H1 (cell line): ENCODE measurements at regions not wholly inside any gene's neighbourhood (a gene's known extent, or its start where the extent isn't known, plus 50 kb on each side); places are given as distances from the start of the nearest gene placed in this dataset.

Source experiments
- CTCF ChIA-PET: fragments of 300-600 bp; sonication (Branson Sonifier 250); formaldehyde crosslinking; loops from one replicate; lab custom pipeline; 2021; ENCODE audit not compliant: partially characterized antibody; lab: Charles Lee
- POLR2A ChIA-PET: fragments of 300-600 bp; sonication (Branson Sonifier 250); formaldehyde crosslinking; loops from one replicate; lab custom pipeline; 2021; ENCODE audit warnings: inconsistent platforms; ENCODE audit not compliant: partially characterized antibody; lab: Charles Lee
- DNase-seq, 2 experiments: peaks; one replicate each; pipeline versions ENCODE4 v3.0.0 to v3.0.0-alpha.2; 2010 to 2022; ENCODE audit warnings: low spot score in 2 of 2, low read depth in 1 of 2, mixed read lengths in 1 of 2
- FAIRE-seq: peaks from 2 replicates; lab custom pipeline; 2011; peaks lifted over from hg19 to GRCh38; lab: Jason Lieb, UNC
- H2AFZ ChIP-seq: 2 replicates; pipeline ENCODE4 v1.8.1; 2012; ENCODE audit warnings: low read length, inconsistent platforms
- H2AK5ac ChIP-seq: 2 replicates; pipeline ENCODE4 v1.6.1; 2013; ENCODE audit warnings: low read depth, low read length
- H2BK120ac ChIP-seq: replicated peaks from 2 replicates; pipeline ENCODE3; 2013; ENCODE audit warnings: low read depth, low read length, inconsistent platforms
- H2BK12ac ChIP-seq: 2 replicates; pipeline ENCODE4 v1.6.1; 2013; ENCODE audit warnings: low read depth, low read length
- H2BK15ac ChIP-seq: 2 replicates; pipeline ENCODE4 v1.6.1; 2013; ENCODE audit warnings: low read length
- H2BK20ac ChIP-seq: 2 replicates; pipeline ENCODE4 v1.6.1; 2013; ENCODE audit warnings: low read length
- H2BK5ac ChIP-seq: 2 replicates; pipeline ENCODE4 v1.6.1; 2013; ENCODE audit warnings: low read depth, low read length
- H3K14ac ChIP-seq: 2 replicates; pipeline ENCODE4 v1.6.1; 2013; ENCODE audit warnings: inconsistent platforms; ENCODE audit not compliant: insufficient read length
- H3K18ac ChIP-seq: 2 replicates; pipeline ENCODE4 v1.6.1; 2013; ENCODE audit warnings: low read length; ENCODE audit errors: extremely low read depth
- H3K23ac ChIP-seq: 2 replicates; pipeline ENCODE4 v1.6.1; 2013; ENCODE audit warnings: inconsistent platforms; ENCODE audit not compliant: insufficient read length
- H3K23me2 ChIP-seq: 2 replicates; pipeline ENCODE4 v1.6.1; 2013; ENCODE audit warnings: low read depth, low read length
- H3K27ac ChIP-seq: 2 replicates; pipeline ENCODE4 v1.6.1; 2011; ENCODE audit warnings: low read depth, low read length, inconsistent platforms
- H3K27me3 ChIP-seq, 4 experiments: replicated peaks in 1 of 4; 1 replicate in 1 of 4; 2 replicates in 3 of 4; pipeline versions ENCODE4 v1.6.1 to v1.8.1; 2011 to 2013; ENCODE audit warnings: low read length in 3 of 4, mild to moderate bottlenecking in 3 of 4, inconsistent platforms in 2 of 4, mixed read lengths in 2 of 4, moderate library complexity in 1 of 4; ENCODE audit not compliant: control insufficient read depth in 3 of 4, insufficient read depth in 3 of 4; ENCODE audit errors: extremely low read depth in 1 of 4
- H3K36me3 ChIP-seq, 4 experiments: 2 replicates each; pipeline versions ENCODE4 v1.6.1 to v1.8.1; 2011 to 2013; ENCODE audit warnings: mild to moderate bottlenecking in 4 of 4, low read length in 3 of 4, moderate library complexity in 2 of 4, control low read depth in 1 of 4, inconsistent platforms in 1 of 4; ENCODE audit not compliant: insufficient read depth in 4 of 4, control insufficient read depth in 2 of 4
- H3K4ac ChIP-seq: replicated peaks from 2 replicates; pipeline ENCODE3; 2013; ENCODE audit warnings: low read length, low read depth, mixed read lengths, inconsistent platforms; ENCODE audit not compliant: insufficient read length
- H3K4me1 ChIP-seq, 4 experiments: replicated peaks in 1 of 4; 1 replicate in 1 of 4; 2 replicates in 3 of 4; pipeline versions ENCODE4 v1.6.1 to v1.8.1; 2011 to 2013; ENCODE audit warnings: low read length in 3 of 4, inconsistent platforms in 2 of 4, mixed read lengths in 1 of 4; ENCODE audit not compliant: insufficient read depth in 4 of 4, control insufficient read depth in 3 of 4
- H3K4me2 ChIP-seq, 2 experiments: 2 replicates each; pipeline versions ENCODE4 v1.6.1 to v1.8.1; 2011 to 2013; ENCODE audit warnings: low read depth in 2 of 2, low read length in 2 of 2, control low read depth in 1 of 2, inconsistent platforms in 1 of 2, mild to moderate bottlenecking in 1 of 2; ENCODE audit not compliant: insufficient read depth in 1 of 2
- H3K4me3 ChIP-seq, 4 experiments: fragments of 200-600, 300-600 bp in 1 of 4; sonication (generic), shearing (Covaris generic), sonication (Bioruptor Twin) in 1 of 4; 2 replicates each; pipeline versions ENCODE4 v1.5.1 to v1.8.1; 2011 to 2016; ENCODE audit warnings: low read length in 4 of 4, low read depth in 3 of 4, control low read depth in 2 of 4, inconsistent platforms in 2 of 4, mild to moderate bottlenecking in 2 of 4, mixed read lengths in 1 of 4, moderate library complexity in 1 of 4; ENCODE audit not compliant: insufficient read depth in 2 of 4; ENCODE audit errors: extremely low read depth in 1 of 4
- H3K56ac ChIP-seq: replicated peaks from 2 replicates; pipeline ENCODE3; 2013; ENCODE audit warnings: low read depth, mild to moderate bottlenecking, mixed read lengths, low read length, inconsistent platforms; ENCODE audit not compliant: insufficient read length
- H3K79me1 ChIP-seq: 2 replicates; pipeline ENCODE4 v1.6.1; 2013; ENCODE audit warnings: low read depth, low read length, control low read depth
- H3K79me2 ChIP-seq, 2 experiments: 2 replicates each; pipeline versions ENCODE4 v1.6.1 to v1.8.1; 2012 to 2013; ENCODE audit warnings: low read length in 2 of 2, mild to moderate bottlenecking in 2 of 2, inconsistent platforms in 1 of 2; ENCODE audit not compliant: insufficient read depth in 2 of 2, control insufficient read depth in 1 of 2
- H3K9ac ChIP-seq, 4 experiments: replicated peaks in 1 of 4; 1 replicate in 1 of 4; 2 replicates in 3 of 4; pipeline versions ENCODE4 v1.6.1 to v1.8.1; 2011 to 2013; ENCODE audit warnings: low read depth in 3 of 4, low read length in 3 of 4, control low read depth in 2 of 4, mild to moderate bottlenecking in 2 of 4, moderate library complexity in 2 of 4, inconsistent platforms in 1 of 4; ENCODE audit errors: extremely low read depth in 1 of 4
- H3K9me3 ChIP-seq, 2 experiments: 2 replicates each; pipeline versions ENCODE4 v1.6.1 to v1.8.1; 2012 to 2013; ENCODE audit warnings: mild to moderate bottlenecking in 2 of 2, moderate library complexity in 2 of 2, control low read depth in 1 of 2, inconsistent platforms in 1 of 2, low read depth in 1 of 2, low read length in 1 of 2, mixed read lengths in 1 of 2; ENCODE audit not compliant: insufficient read depth in 2 of 2
- H4K20me1 ChIP-seq, 2 experiments: replicated peaks in 1 of 2; 2 replicates each; pipeline versions ENCODE3 to v1.8.1; 2011 to 2013; ENCODE audit warnings: inconsistent platforms in 2 of 2, low read length in 2 of 2, mild to moderate bottlenecking in 1 of 2; ENCODE audit not compliant: insufficient read depth in 2 of 2, control insufficient read depth in 1 of 2
- H4K5ac ChIP-seq: 2 replicates; pipeline ENCODE4 v1.6.1; 2013; ENCODE audit warnings: low read length, low read depth, mixed read lengths, inconsistent platforms; ENCODE audit not compliant: insufficient read length
- H4K8ac ChIP-seq: 2 replicates; pipeline ENCODE4 v1.8.0; 2013; ENCODE audit warnings: mild to moderate bottlenecking, moderate library complexity, low read length, inconsistent platforms; ENCODE audit not compliant: insufficient read depth; ENCODE audit errors: extremely low read depth
- H4K91ac ChIP-seq: replicated peaks from 2 replicates; pipeline ENCODE3; 2013; ENCODE audit warnings: low read length, mixed read lengths, inconsistent platforms; ENCODE audit not compliant: insufficient read length
- FOSL1 ChIP-seq: IDR thresholded peaks from 2 replicates; pipeline ENCODE4 v1.6.1; 2011; ENCODE audit warnings: mild to moderate bottlenecking, low read depth, low read length, moderate library complexity; ENCODE audit not compliant: insufficient read depth
- NRF1 ChIP-seq: IDR thresholded peaks from 2 replicates; pipeline ENCODE4 v1.6.1; 2011; ENCODE audit warnings: mild to moderate bottlenecking, low read depth, low read length, improper control_type of control experiment
- RAD21 ChIP-seq, 2 experiments: IDR thresholded peaks in 1 of 2; conservative IDR thresholded peaks in 1 of 2; 2 replicates each; pipeline ENCODE4 v1.6.1; 2011; ENCODE audit warnings: low read depth in 2 of 2, low read length in 2 of 2, improper control_type of control experiment in 1 of 2, inconsistent platforms in 1 of 2, mild to moderate bottlenecking in 1 of 2, moderate library complexity in 1 of 2
- TAF7 ChIP-seq: optimal IDR thresholded peaks from 2 replicates; pipeline ENCODE3; 2011; ENCODE audit warnings: low read depth, mild to moderate bottlenecking, inconsistent platforms, low read length, moderate library complexity, borderline replicate concordance
- WGBS, 2 experiments: shearing (Covaris generic) in 1 of 2; methylation state at CpG; one replicate each; pipeline versions ENCODE4 v1.1.6 to v1.1.7; 2013 to 2015; ENCODE audit warnings: low lambda C conversion rate in 2 of 2, mixed read lengths in 2 of 2, inconsistent platforms in 1 of 2, low coverage in 1 of 2, missing lambda C conversion rate in 1 of 2; ENCODE audit not compliant: insufficient replicate concordance in 2 of 2, insufficient coverage in 1 of 2, insufficient read length in 1 of 2; ENCODE audit errors: extremely low coverage in 1 of 2, missing lambda C conversion rate in 1 of 2; 5-methylcytosine and 5-hydroxymethylcytosine counted together
- TF ChIP-seq, protein P1 (sequence below): IDR thresholded peaks from 2 replicates; pipeline ENCODE4 v1.6.1; 2011; ENCODE audit warnings: low read depth, mild to moderate bottlenecking, low read length; ENCODE audit not compliant: insufficient read depth

DNA sequence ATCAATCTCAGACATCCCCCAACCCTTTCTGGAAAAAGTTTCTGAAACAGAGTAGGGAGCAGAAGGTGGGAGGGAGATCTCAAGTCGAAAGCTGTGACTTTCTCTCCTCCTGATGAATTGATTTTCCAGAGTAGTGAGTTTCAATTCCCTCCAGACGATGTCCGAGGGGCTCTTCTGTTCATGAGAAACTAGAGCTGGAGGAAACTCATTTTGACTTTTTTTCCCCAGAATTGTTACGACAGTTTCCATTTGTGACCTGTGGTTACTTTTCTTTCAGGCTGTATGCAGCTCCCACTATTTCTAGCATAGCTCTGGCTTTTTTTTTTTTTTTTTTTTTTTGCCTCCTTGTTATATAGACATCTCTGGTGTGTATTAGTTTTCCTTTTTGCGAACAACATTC, 422.1 kb upstream of the SALL1 start:
- no peak overlapping the region for H2AK5ac ChIP-seq
- no peak overlapping the region for H2BK12ac ChIP-seq
- ChIA-PET POLR2A (no interaction called here), CTCF (interaction anchor here (1.0 kb wide), 1 partner anchor 767 kb away, joined by 3 read pairs; no protein-coding TSS in a partner anchor)
- no peak overlapping the region for H2BK20ac ChIP-seq
- FAIRE-seq, result no peak
- H3K9ac ChIP-seq, result no peak overlapping the region
- H4K8ac ChIP-seq, result no peak overlapping the region
- no peak overlapping the region for H2BK5ac ChIP-seq
- no peak overlapping the region for H4K5ac ChIP-seq
- H2BK15ac ChIP-seq, result no peak overlapping the region
- no peak for DNase-seq
- H3K23ac ChIP-seq, result no peak overlapping the region
- H3K14ac ChIP-seq, result no peak overlapping the region
- H3K56ac ChIP-seq, result no peak overlapping the region
- H2BK120ac ChIP-seq, result no peak overlapping the region
- no peaks in the 10 kb centered on the region for H3K9me3 ChIP-seq
- no peaks in the 10 kb centered on the region for H3K27me3 ChIP-seq
- H4K91ac ChIP-seq, result no peak overlapping the region
- TF ChIP-seq RAD21 (IDR thresholded peaks at IDR 0.05 in 1 of 2, conservative IDR thresholded peaks at IDR 0.05 in 1 of 2; ENCODE audit: low read depth in 2 of 2, low read length in 2 of 2), result no peak
- TF ChIP-seq TAF7, result no peak
- TF ChIP-seq NRF1, result no peak
- TF ChIP-seq, protein P1, sequence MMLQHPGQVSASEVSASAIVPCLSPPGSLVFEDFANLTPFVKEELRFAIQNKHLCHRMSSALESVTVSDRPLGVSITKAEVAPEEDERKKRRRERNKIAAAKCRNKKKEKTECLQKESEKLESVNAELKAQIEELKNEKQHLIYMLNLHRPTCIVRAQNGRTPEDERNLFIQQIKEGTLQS, result no peak
- no peak for TF ChIP-seq FOSL1
- no peak overlapping the region for H2AFZ ChIP-seq
- no peaks in the 10 kb centered on the region for H4K20me1 ChIP-seq
- no peak overlapping the region for H3K4ac ChIP-seq
- no peaks in the 10 kb centered on the region for H3K36me3 ChIP-seq
- H3K4me2 ChIP-seq, result no peak overlapping the region
- no peaks in the 10 kb centered on the region for H3K79me2 ChIP-seq
- no peaks in the 10 kb centered on the region for H3K23me2 ChIP-seq
- no peak overlapping the region for H3K4me3 ChIP-seq
- WGBS, 2 experiments, result 94% methylated on average over 5 of the region's 5 CpGs; no CpG with 5 or more reads in 1 of the 2 experiments
- peaks cover 0 to 6% (median 2%) of the 10 kb centered on the region in 4 experiments; a peak in 3 of 7 replicates for H3K4me1 ChIP-seq
- H3K79me1 ChIP-seq, result no peaks in the 10 kb centered on the region
- H3K27ac ChIP-seq, result no peak overlapping the region
- no peak overlapping the region for H3K18ac ChIP-seq
